ENCODE measurements at regions not wholly inside any gene's neighbourhood (a gene's known extent, or its start where the extent isn't known, plus 50 kb on each side); places are given as distances from the start of the nearest gene placed in this dataset.

DNA sequence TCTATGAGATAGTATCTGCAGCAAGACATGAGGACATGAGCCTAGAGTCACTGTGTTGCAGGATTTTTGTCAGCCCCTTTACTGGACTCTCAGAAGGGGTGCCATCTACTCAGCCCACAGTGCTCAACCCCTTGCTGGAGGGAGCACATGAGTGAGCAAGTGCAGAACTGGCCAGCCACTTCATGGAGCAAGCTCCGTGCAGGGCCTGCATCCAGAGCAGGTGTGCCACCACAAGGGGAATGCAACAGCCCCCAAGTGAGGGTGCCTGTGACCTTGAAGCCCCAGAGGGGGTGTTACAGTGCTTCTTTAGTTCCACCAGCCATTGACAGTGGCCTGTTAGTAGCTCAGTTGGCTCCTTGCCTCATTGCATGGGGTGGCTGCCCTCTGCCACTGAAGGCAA, 649.7 kb downstream of the PLPP3 start:
- CTCF ChIA-PET = no interaction called here
- Histone ChIP-seq H3K4me2 (no peak overlapping the region), H3K4me3 (no peak overlapping the region), H3K9me3 (no peaks in the 10 kb centered on the region), H3K27ac (no peak overlapping the region), H3K4me1 (no peaks in the 10 kb centered on the region)
- 60% methylated on average over 1 of the region's 1 CpG for WGBS (ENCODE audit: missing lambda C conversion rate)
- no peak for TF ChIP-seq HDAC2 (IDR thresholded peaks at IDR 0.05)
- TF ChIP-seq ZNF302 (CRISPR knock-in tag; IDR thresholded peaks at IDR 0.05) = no peak
- no peak for TF ChIP-seq MAFK (IDR thresholded peaks at IDR 0.05; ENCODE audit: partially characterized antibody)
- TF ChIP-seq PHF8 (IDR thresholded peaks at IDR 0.05; ENCODE audit: borderline replicate concordance, low read depth) = no peak
- TF ChIP-seq, protein P1, sequence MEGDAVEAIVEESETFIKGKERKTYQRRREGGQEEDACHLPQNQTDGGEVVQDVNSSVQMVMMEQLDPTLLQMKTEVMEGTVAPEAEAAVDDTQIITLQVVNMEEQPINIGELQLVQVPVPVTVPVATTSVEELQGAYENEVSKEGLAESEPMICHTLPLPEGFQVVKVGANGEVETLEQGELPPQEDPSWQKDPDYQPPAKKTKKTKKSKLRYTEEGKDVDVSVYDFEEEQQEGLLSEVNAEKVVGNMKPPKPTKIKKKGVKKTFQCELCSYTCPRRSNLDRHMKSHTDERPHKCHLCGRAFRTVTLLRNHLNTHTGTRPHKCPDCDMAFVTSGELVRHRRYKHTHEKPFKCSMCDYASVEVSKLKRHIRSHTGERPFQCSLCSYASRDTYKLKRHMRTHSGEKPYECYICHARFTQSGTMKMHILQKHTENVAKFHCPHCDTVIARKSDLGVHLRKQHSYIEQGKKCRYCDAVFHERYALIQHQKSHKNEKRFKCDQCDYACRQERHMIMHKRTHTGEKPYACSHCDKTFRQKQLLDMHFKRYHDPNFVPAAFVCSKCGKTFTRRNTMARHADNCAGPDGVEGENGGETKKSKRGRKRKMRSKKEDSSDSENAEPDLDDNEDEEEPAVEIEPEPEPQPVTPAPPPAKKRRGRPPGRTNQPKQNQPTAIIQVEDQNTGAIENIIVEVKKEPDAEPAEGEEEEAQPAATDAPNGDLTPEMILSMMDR (IDR thresholded peaks at IDR 0.05) = no peak
- TF ChIP-seq HOXA7 (CRISPR knock-in tag; IDR thresholded peaks at IDR 0.05) = no peak
- ATAC-seq (no peak), DNase-seq (ENCODE audit: low read depth in 1 of 2, low spot score in 1 of 2) (no peak), FAIRE-seq (no peak)
- POLR2A ChIA-PET = no interaction called here

DNA sequence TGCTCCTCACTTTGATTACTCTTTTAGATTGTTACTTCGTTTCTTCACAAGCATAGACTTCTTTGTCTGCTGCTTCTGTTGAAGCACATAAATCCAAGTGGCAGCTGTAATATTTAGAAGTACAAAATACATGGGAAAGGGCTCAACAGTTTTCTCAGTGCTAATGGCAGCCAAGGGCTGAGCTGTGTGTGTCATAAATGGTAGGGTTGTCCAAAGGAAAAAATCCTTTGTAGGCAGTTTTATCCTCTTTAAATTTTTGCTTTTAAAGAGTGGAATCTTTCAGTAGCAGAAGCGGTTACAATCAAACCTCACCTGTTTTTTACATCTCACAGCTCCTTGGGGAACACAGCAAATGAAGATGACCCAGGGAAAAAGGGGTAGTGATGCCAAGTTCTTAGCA, 650.8 kb downstream of the PLPP3 start:
- Histone ChIP-seq H3K4me3 (no peak overlapping the region), H3K27ac (no peak overlapping the region), H3K9me3 (no peaks in the 10 kb centered on the region), H3K4me2 (no peak overlapping the region), H3K4me1 (no peaks in the 10 kb centered on the region)
- CTCF ChIA-PET = no interaction called here
- no peak for ATAC-seq
- DNase-seq (ENCODE audit: low read depth in 1 of 2, low spot score in 1 of 2) = no peak
- POLR2A ChIA-PET = no interaction called here
- TF ChIP-seq, protein P2, sequence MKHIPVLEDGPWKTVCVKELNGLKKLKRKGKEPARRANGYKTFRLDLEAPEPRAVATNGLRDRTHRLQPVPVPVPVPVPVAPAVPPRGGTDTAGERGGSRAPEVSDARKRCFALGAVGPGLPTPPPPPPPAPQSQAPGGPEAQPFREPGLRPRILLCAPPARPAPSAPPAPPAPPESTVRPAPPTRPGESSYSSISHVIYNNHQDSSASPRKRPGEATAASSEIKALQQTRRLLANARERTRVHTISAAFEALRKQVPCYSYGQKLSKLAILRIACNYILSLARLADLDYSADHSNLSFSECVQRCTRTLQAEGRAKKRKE (CRISPR knock-in tag; IDR thresholded peaks at IDR 0.05; ENCODE audit: low read depth) = no peak
- TF ChIP-seq GATA3 (IDR thresholded peaks at IDR 0.05; ENCODE audit: borderline replicate concordance) (no peak), ZNF302 (CRISPR knock-in tag; IDR thresholded peaks at IDR 0.05) (no peak), CHD4 (IDR thresholded peaks at IDR 0.05; ENCODE audit: borderline replicate concordance) (no peak), NFE2L2 (conservative IDR thresholded peaks at IDR 0.05; ENCODE audit: low read length) (no peak)
- 61% methylated on average over 2 of the region's 2 CpGs for WGBS (ENCODE audit: missing lambda C conversion rate)
- FAIRE-seq = no peak

DNA sequence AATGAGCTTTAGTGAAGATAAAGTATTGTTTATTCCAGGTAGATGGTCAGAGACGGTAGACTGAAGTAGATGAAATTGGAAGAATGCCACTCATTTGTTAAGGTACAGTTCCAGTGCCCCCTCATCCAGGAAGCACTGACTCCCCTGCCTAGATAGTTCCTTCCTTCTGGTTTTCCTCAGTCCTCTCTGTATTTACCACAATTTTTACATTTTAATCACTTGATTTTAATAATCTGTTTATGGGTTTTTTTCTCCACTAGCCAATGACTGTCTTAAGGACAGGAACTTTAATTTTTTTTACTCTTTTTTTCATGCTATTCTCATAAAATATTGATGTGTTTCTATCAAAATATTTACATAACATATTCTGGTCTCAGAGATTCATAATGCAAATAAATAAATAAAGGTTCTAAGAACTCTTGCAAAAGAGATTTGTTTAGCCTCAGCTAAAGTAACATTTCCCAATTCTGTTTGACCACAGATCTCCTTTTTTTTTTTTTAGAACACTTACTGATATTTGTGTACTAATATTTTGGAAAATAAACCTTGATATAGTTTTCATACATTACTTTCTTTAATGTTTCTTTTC, 651.6 kb downstream of the PLPP3 start:
- H3K4me3 ChIP-seq = no peak overlapping the region
- no peak overlapping the region for H3K27ac ChIP-seq
- CTCF ChIA-PET = no interaction called here
- FAIRE-seq = no peak
- no peaks in the 10 kb centered on the region for H3K4me1 ChIP-seq
- WGBS (ENCODE audit: missing lambda C conversion rate) = 68% methylated on average over 1 of the region's 1 CpG
- no peaks in the 10 kb centered on the region for H3K9me3 ChIP-seq
- TF ChIP-seq HOXA7 (CRISPR knock-in tag; IDR thresholded peaks at IDR 0.05) (no peak), FOSL2 (IDR thresholded peaks at IDR 0.05) (no peak), FOSL2 (CRISPR knock-in tag; IDR thresholded peaks at IDR 0.05) (no peak), POLR2A (IDR thresholded peaks at IDR 0.05; ENCODE audit: low read length) (no peak), HOXB5 (CRISPR knock-in tag; IDR thresholded peaks at IDR 0.05) (no peak), EHF (CRISPR knock-in tag; IDR thresholded peaks at IDR 0.05) (no peak), ZC3H11A (IDR thresholded peaks at IDR 0.05) (no peak), KDM1A (IDR thresholded peaks at IDR 0.05; ENCODE audit: low read depth) (no peak), ESRRA (IDR thresholded peaks at IDR 0.05; ENCODE audit: borderline replicate concordance, low read length) (no peak), POLR2AphosphoS2 (conservative IDR thresholded peaks at IDR 0.05; ENCODE audit: low read length) (no peak)
- TF ChIP-seq, protein P3, sequence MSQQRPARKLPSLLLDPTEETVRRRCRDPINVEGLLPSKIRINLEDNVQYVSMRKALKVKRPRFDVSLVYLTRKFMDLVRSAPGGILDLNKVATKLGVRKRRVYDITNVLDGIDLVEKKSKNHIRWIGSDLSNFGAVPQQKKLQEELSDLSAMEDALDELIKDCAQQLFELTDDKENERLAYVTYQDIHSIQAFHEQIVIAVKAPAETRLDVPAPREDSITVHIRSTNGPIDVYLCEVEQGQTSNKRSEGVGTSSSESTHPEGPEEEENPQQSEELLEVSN (IDR thresholded peaks at IDR 0.05; ENCODE audit: borderline replicate concordance, low read depth) = no peak
- TF ChIP-seq, protein P4, sequence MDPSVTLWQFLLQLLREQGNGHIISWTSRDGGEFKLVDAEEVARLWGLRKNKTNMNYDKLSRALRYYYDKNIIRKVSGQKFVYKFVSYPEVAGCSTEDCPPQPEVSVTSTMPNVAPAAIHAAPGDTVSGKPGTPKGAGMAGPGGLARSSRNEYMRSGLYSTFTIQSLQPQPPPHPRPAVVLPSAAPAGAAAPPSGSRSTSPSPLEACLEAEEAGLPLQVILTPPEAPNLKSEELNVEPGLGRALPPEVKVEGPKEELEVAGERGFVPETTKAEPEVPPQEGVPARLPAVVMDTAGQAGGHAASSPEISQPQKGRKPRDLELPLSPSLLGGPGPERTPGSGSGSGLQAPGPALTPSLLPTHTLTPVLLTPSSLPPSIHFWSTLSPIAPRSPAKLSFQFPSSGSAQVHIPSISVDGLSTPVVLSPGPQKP (IDR thresholded peaks at IDR 0.05; ENCODE audit: low read depth, low read length) = no peak
- TF ChIP-seq, protein P5, sequence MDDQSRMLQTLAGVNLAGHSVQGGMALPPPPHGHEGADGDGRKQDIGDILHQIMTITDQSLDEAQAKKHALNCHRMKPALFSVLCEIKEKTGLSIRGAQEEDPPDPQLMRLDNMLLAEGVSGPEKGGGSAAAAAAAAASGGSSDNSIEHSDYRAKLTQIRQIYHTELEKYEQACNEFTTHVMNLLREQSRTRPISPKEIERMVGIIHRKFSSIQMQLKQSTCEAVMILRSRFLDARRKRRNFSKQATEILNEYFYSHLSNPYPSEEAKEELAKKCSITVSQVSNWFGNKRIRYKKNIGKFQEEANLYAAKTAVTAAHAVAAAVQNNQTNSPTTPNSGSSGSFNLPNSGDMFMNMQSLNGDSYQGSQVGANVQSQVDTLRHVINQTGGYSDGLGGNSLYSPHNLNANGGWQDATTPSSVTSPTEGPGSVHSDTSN (IDR thresholded peaks at IDR 0.05) = no peak
- no peak overlapping the region for H3K4me2 ChIP-seq
- ATAC-seq = no peak
- no peak for DNase-seq (ENCODE audit: low read depth in 1 of 2, low spot score in 1 of 2)
- POLR2A ChIA-PET = no interaction called here
